T-cell (primary cell): ENCODE measurements at regions not wholly inside any gene's neighbourhood (a gene's known extent, or its start where the extent isn't known, plus 50 kb on each side); places are given as distances from the start of the nearest gene placed in this dataset.

Experiments
- ATAC-seq, 4 experiments: fragments of 200-7000 bp in 3 of 4; fragments of 150-1000 bp in 1 of 4; cut with Tn5 transposase; replicated peaks in 1 of 4; 1 replicate in 3 of 4; 2 replicates in 1 of 4; pipeline ENCODE4 v1.10.0; 2021; ENCODE audit warnings: moderate library complexity in 3 of 4, mild to moderate bottlenecking in 2 of 4, moderate number of reproducible peaks in 1 of 4
- CTCF ChIA-PET, 2 donors: fragments of 300-600 bp; sonication (Branson Sonifier 250); formaldehyde crosslinking; loops; one replicate each; lab custom pipeline; 2022; ENCODE audit warnings: antibody characterized with exemption in 2 of 2; lab: Charles Lee
- POLR2A ChIA-PET, 2 donors: fragments of 300-600 bp; sonication (Branson Sonifier 250); formaldehyde crosslinking; loops; one replicate each; lab custom pipeline; 2022; ENCODE audit warnings: antibody characterized with exemption in 2 of 2; lab: Charles Lee
- DNase-seq, 35 experiments: peaks; one replicate each; pipeline versions ENCODE4 v3.0.0 to v3.0.0-alpha.2; 2013 to 2023
- H3K27ac ChIP-seq: one replicate; pipeline ENCODE4 v1.5.1; 2013; ENCODE audit warnings: low read length
- H3K27me3 ChIP-seq, 2 experiments: replicated peaks in 1 of 2; 1 replicate in 1 of 2; 2 replicates in 1 of 2; pipeline versions ENCODE4 v1.6.1 to v1.7.0; 2013; ENCODE audit warnings: low read length in 1 of 2, mixed read lengths in 1 of 2; ENCODE audit not compliant: control insufficient read depth in 2 of 2, insufficient read depth in 2 of 2; ENCODE audit errors: extremely low read depth in 1 of 2
- H3K36me3 ChIP-seq, 2 donors: 1 replicate in 1 of 2; 2 replicates in 1 of 2; pipeline versions ENCODE4 v1.6.1 to v1.7.0; 2013; ENCODE audit warnings: low read length in 1 of 2; ENCODE audit not compliant: control insufficient read depth in 2 of 2, insufficient read depth in 1 of 2; ENCODE audit errors: extremely low read depth in 1 of 2
- H3K4me1 ChIP-seq, 2 experiments: 1 replicate in 1 of 2; 2 replicates in 1 of 2; pipeline versions ENCODE4 v1.6.1 to v1.7.0; 2013; ENCODE audit warnings: low read length in 2 of 2, mixed read lengths in 1 of 2; ENCODE audit not compliant: insufficient read depth in 2 of 2, control insufficient read depth in 1 of 2; ENCODE audit errors: extremely low read depth in 1 of 2
- H3K4me3 ChIP-seq, 2 donors: 1 replicate in 1 of 2; 2 replicates in 1 of 2; pipeline versions ENCODE4 v1.5.1 to v1.7.0; 2013; ENCODE audit warnings: mild to moderate bottlenecking in 2 of 2, low read length in 1 of 2, moderate library complexity in 1 of 2; ENCODE audit not compliant: control insufficient read depth in 1 of 2; ENCODE audit errors: extremely low read depth in 1 of 2
- H3K9me3 ChIP-seq: 2 replicates; pipeline ENCODE4 v1.7.0; 2013
- H3K27ac Mint-ChIP-seq, 2 donors: one replicate each; pipeline ENCODE4 v1.8.0; 2020 to 2021; ENCODE audit warnings: mild to moderate bottlenecking in 2 of 2, mixed read lengths in 2 of 2
- H3K27me3 Mint-ChIP-seq, 2 donors: one replicate each; pipeline ENCODE4 v1.8.0; 2021 to 2022; ENCODE audit warnings: mixed read lengths in 2 of 2
- H3K36me3 Mint-ChIP-seq: one replicate; pipeline ENCODE4 v1.8.0; 2021; ENCODE audit warnings: mixed read lengths
- H3K4me1 Mint-ChIP-seq, 3 donors: one replicate each; pipeline ENCODE4 v1.8.0; 2020 to 2022; ENCODE audit warnings: mixed read lengths in 3 of 3, mild to moderate bottlenecking in 1 of 3
- H3K4me3 Mint-ChIP-seq, 3 donors: one replicate each; pipeline ENCODE4 v1.8.0; 2020 to 2022; ENCODE audit warnings: mild to moderate bottlenecking in 3 of 3, mixed read lengths in 3 of 3, moderate library complexity in 3 of 3
- H3K9me3 Mint-ChIP-seq, 3 donors: one replicate each; pipeline ENCODE4 v1.8.0; 2020 to 2022; ENCODE audit warnings: mixed read lengths in 3 of 3
- WGBS: methylation state at CpG from one replicate; pipeline ENCODE4 v1.1.5; 2013; ENCODE audit warnings: missing lambda C conversion rate; ENCODE audit not compliant: insufficient coverage; 5-methylcytosine and 5-hydroxymethylcytosine counted together

DNA sequence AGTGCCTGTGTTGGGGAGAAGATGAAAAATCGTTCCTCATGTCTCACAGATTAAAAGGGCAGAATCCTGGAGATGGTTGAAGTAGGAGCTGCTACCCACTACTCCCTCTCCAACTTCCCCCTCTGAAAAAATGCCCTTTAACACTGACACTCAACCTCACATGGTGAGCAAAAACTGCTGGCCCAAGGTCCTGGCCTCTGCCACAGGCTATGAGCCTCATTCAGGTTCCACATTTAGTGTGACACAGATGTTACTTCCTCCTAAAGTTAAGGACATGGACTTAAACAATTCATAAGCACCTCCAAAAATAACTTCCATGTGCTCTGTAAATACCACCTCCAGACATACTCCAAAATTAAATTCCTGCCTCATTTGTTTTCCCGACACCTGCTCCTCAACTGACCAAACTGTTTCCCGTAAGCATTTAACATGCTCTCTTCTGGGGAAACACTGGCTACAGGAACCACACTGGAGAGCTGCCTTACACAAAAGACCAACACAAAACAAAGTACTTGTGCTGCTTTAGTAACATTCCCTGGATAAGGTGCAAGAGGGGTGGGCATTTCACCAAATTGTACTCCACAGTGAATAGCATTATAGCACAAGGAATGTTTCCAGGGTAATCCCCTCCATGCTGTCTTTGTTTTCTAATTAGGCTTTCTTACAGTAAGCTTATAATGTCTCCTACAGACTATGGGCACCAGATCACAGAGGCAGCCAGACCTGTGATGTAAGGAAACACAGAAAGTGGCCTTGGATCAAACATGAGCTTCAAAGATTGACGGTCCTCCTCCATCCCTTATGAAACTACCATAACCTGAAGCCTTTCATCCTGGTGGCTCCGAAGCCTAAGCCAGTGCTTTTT lies 57.0 kb downstream of the PHLDA1 start:
- 100% methylated on average over 2 of the region's 5 CpGs for WGBS
- Histone ChIP-seq H3K4me1 (peaks cover 15 to 23% of the 10 kb centered on the region in 2 experiments), H3K27ac (no peak overlapping the region), H3K4me3 (no peak overlapping the region), H3K36me3 (no peaks in the 10 kb centered on the region), H3K9me3 (no peaks in the 10 kb centered on the region), H3K27me3 (no peaks in the 10 kb centered on the region)
- DNase-seq: no peak
- Mint-ChIP-seq H3K27ac (no peak overlapping the region), H3K9me3 (no peaks in the 10 kb centered on the region), H3K4me3 (no peak overlapping the region), H3K27me3 (no peaks in the 10 kb centered on the region), H3K4me1 (peaks cover 27 to 34% (median 31%) of the 10 kb centered on the region in 3 donors), H3K36me3 (no peaks in the 10 kb centered on the region)
- no peak for ATAC-seq
- ChIA-PET POLR2A (no interaction called here), CTCF (interaction anchor here in 1 of 2 donors (0.6 kb wide), 1 partner anchor 10 kb away, joined by 3 read pairs; no protein-coding TSS in a partner anchor)

DNA sequence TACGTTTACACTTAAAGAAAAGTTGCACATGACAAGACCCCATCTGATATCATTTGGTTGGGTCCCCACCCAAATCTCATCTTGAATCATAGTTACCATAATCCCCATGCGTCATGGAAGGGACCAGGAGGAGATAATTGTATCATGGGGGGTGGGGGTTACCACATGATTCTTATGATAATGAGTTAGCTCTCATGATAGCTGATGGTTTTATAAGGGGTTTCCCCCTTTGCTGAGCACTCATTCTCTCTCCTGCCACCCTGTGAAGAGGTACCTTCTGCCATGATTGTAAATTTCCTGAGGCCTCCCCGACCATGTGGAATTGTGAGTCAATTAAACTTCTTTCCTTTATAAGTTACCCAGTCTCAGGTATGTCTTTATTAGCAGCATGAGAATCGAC lies 60.3 kb downstream of the PHLDA1 start:
- Mint-ChIP-seq H3K27ac (no peak overlapping the region), H3K4me3 (no peak overlapping the region), H3K4me1 (peaks cover 4 to 5% (median 5%) of the 10 kb centered on the region in 3 donors), H3K36me3 (no peaks in the 10 kb centered on the region), H3K27me3 (no peaks in the 10 kb centered on the region), H3K9me3 (no peaks in the 10 kb centered on the region)
- Histone ChIP-seq H3K4me3 (no peak overlapping the region), H3K9me3 (no peaks in the 10 kb centered on the region), H3K36me3 (no peaks in the 10 kb centered on the region), H3K27ac (no peak overlapping the region), H3K27me3 (no peaks in the 10 kb centered on the region), H3K4me1 (no peaks in the 10 kb centered on the region)
- ChIA-PET POLR2A (interaction anchor here in 1 of 2 donors (0.6 to 0.7 kb wide), 2 partner anchors 48 to 1315 kb away, joined by 3 to 6 read pairs; no protein-coding TSS in a partner anchor), CTCF (no interaction called here)
- WGBS: 100% methylated on average over 1 of the region's 4 CpGs
- no peak for DNase-seq
- ATAC-seq: no peak

DNA sequence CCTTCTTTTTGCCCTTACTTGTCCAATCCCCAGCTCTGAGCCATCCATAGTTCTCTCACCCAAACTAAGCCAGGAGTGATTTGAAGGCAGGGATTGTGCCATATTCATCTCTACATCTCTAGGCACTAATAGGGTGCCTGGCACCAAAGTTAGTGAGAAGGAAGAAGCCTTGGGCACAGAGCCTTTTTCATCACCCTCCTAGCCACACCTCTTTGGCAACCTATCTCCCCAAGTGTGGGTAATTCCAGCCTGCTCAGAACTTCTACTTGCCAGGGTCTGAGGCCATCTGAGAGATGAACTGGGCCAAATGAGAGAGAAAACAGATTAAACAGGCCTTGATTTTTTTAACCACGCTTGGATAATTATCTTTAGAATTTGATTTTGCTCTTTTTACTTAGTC lies 61.3 kb downstream of the PHLDA1 start:
- H3K27me3 Mint-ChIP-seq: no peaks in the 10 kb centered on the region
- no peak for DNase-seq
- peaks cover 0 to 4% (median 3%) of the 10 kb centered on the region in 3 donors for H3K4me1 Mint-ChIP-seq
- WGBS: no CpG with 5 or more reads among the region's 1 CpG
- H3K27ac ChIP-seq: no peak overlapping the region
- CTCF ChIA-PET: no interaction called here
- no peak overlapping the region for H3K4me3 Mint-ChIP-seq
- no peaks in the 10 kb centered on the region for H3K4me1 ChIP-seq
- no peak overlapping the region for H3K4me3 ChIP-seq
- no peak for ATAC-seq
- H3K9me3 Mint-ChIP-seq: no peaks in the 10 kb centered on the region
- no peaks in the 10 kb centered on the region for H3K36me3 ChIP-seq
- no peak overlapping the region for H3K27ac Mint-ChIP-seq
- no peaks in the 10 kb centered on the region for H3K36me3 Mint-ChIP-seq
- no peaks in the 10 kb centered on the region for H3K9me3 ChIP-seq
- H3K27me3 ChIP-seq: no peaks in the 10 kb centered on the region
- POLR2A ChIA-PET: no interaction called here

- H3K4me3 ChIP-seq: no peak overlapping the region
- H3K9me3 Mint-ChIP-seq: no peaks in the 10 kb centered on the region
- no peaks in the 10 kb centered on the region for H3K36me3 Mint-ChIP-seq
- no peaks in the 10 kb centered on the region for H3K9me3 ChIP-seq
- POLR2A ChIA-PET: interaction anchor here in 1 of 2 donors (0.6 kb wide), 1 partner anchor 1364 kb away, joined by 3 read pairs; no protein-coding TSS in a partner anchor
- CTCF ChIA-PET: no interaction called here
- no peak overlapping the region for H3K27ac Mint-ChIP-seq
- no peaks in the 10 kb centered on the region for H3K4me1 ChIP-seq
- no peak overlapping the region for H3K27ac ChIP-seq
- H3K36me3 ChIP-seq: no peaks in the 10 kb centered on the region
- no peak overlapping the region for H3K4me3 Mint-ChIP-seq
- H3K27me3 ChIP-seq: no peaks in the 10 kb centered on the region
- H3K27me3 Mint-ChIP-seq: no peaks in the 10 kb centered on the region
- ATAC-seq (no peak), DNase-seq (no peak)
- 83% methylated on average over 5 of the region's 5 CpGs for WGBS
- peaks cover 0 to 4% (median 3%) of the 10 kb centered on the region in 3 donors for H3K4me1 Mint-ChIP-seq
These were observed 61.8 kb downstream of the PHLDA1 start for GRCh38 chr12:75969768-75970167.

- DNase-seq (no peak), ATAC-seq (no peak)
- Mint-ChIP-seq H3K4me3 (no peak overlapping the region), H3K27me3 (no peaks in the 10 kb centered on the region), H3K27ac (no peak overlapping the region), H3K9me3 (no peaks in the 10 kb centered on the region), H3K36me3 (no peaks in the 10 kb centered on the region), H3K4me1 (peaks cover 4 to 10% (median 4%) of the 10 kb centered on the region in 3 donors)
- ChIA-PET POLR2A (no interaction called here), CTCF (no interaction called here)
- Histone ChIP-seq H3K27ac (no peak overlapping the region), H3K4me3 (no peak overlapping the region), H3K4me1 (no peaks in the 10 kb centered on the region), H3K9me3 (no peaks in the 10 kb centered on the region), H3K27me3 (no peaks in the 10 kb centered on the region), H3K36me3 (no peaks in the 10 kb centered on the region)
- WGBS: no CpG with 5 or more reads among the region's 2 CpGs
These were observed 65.9 kb downstream of the PHLDA1 start for GRCh38 chr12:75965661-75966060.

DNA sequence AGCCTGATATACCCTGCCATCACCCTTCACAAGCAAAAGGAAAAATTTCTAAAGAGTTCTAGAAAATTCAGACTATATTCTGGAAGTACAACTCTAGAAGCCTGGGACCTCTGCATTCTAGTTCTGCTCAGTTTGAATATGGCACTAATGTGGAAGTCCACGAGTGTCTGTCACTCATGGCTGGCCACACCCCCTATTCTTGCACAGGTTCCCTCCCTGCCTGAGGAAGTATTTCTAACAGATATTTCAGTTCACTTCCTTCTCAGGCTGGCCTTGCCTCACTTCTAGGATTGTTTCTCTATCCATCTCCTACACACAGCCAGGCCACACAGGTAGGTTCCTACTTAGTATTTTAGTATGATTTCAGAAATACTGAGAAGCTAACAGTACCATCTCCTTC lies 67.4 kb downstream of the PHLDA1 start:
- no peak for ATAC-seq
- ChIA-PET CTCF (no interaction called here), POLR2A (interaction anchor here in 1 of 2 donors (0.6 kb wide), 1 partner anchor 69 kb away, joined by 3 read pairs; no protein-coding TSS in a partner anchor)
- peak in 2 of 35 experiments; percentile 2 to 26 for DNase-seq
- Mint-ChIP-seq H3K36me3 (no peaks in the 10 kb centered on the region), H3K9me3 (no peaks in the 10 kb centered on the region), H3K4me3 (no peak overlapping the region), H3K27ac (no peak overlapping the region), H3K4me1 (peaks cover 10 to 20% (median 17%) of the 10 kb centered on the region in 3 donors), H3K27me3 (no peaks in the 10 kb centered on the region)
- no peaks in the 10 kb centered on the region for H3K36me3 ChIP-seq
- no peaks in the 10 kb centered on the region for H3K27me3 ChIP-seq
- H3K4me3 ChIP-seq: no peak overlapping the region
- peaks cover 0 to 7% of the 10 kb centered on the region in 2 experiments for H3K4me1 ChIP-seq
- H3K9me3 ChIP-seq: no peaks in the 10 kb centered on the region
- H3K27ac ChIP-seq: no peak overlapping the region
- WGBS: no CpG with 5 or more reads among the region's 1 CpG
